DOHH2 (cell line): ENCODE measurements at regions not wholly inside any gene's neighbourhood (a gene's known extent, or its start where the extent isn't known, plus 50 kb on each side); places are given as distances from the start of the nearest gene placed in this dataset.

Source experiments
- CTCF ChIP-seq: fragments of 200-600 bp; sonication (generic); IDR thresholded peaks from one replicate; pipeline ENCODE4 v1.5.1; 2014; ENCODE audit warnings: antibody characterized with exemption, mild to moderate bottlenecking, low read depth, low read length; ENCODE audit not compliant: poor library complexity, severe bottlenecking
- EZH2phosphoT487 ChIP-seq: fragments of 200-600 bp; sonication (generic); IDR thresholded peaks from 2 replicates; pipeline ENCODE4 v1.6.1; 2017; ENCODE audit warnings: borderline replicate concordance, mild to moderate bottlenecking, antibody characterized with exemption, low read length, moderate library complexity, mixed read lengths

- TF ChIP-seq EZH2phosphoT487 (no peak), CTCF (no peak)
Observed at GRCh38 chr4:104066533-104066932, 346.7 kb upstream of the TACR3 start.
